Stomach smooth muscle (tissue), 2 donors: ENCODE measurements at regions not wholly inside any gene's neighbourhood (a gene's known extent, or its start where the extent isn't known, plus 50 kb on each side); places are given as distances from the start of the nearest gene placed in this dataset.

Experiments
- H3K27ac ChIP-seq: one replicate; pipeline ENCODE4 v1.7.0; 2013; ENCODE audit warnings: mild to moderate bottlenecking, low read length, inconsistent platforms
- H3K27me3 ChIP-seq, 2 donors: one replicate each; pipeline ENCODE4 v1.7.0; 2013; ENCODE audit warnings: low read length in 2 of 2; ENCODE audit not compliant: insufficient read depth in 2 of 2, control insufficient read depth in 1 of 2
- H3K36me3 ChIP-seq, 2 donors: one replicate each; pipeline ENCODE4 v1.7.0; 2013; ENCODE audit warnings: low read length in 2 of 2; ENCODE audit not compliant: control insufficient read depth in 2 of 2, insufficient read depth in 2 of 2
- H3K4me1 ChIP-seq: one replicate; pipeline ENCODE4 v1.7.0; 2013; ENCODE audit warnings: low read length; ENCODE audit not compliant: control insufficient read depth, insufficient read depth
- H3K4me3 ChIP-seq, 2 donors: one replicate each; pipeline ENCODE4 v1.7.0; 2013; ENCODE audit warnings: low read length in 2 of 2
- H3K9ac ChIP-seq, 2 donors: one replicate each; pipeline ENCODE4 v1.7.0; 2013; ENCODE audit warnings: low read length in 2 of 2, mild to moderate bottlenecking in 1 of 2
- H3K9me3 ChIP-seq, 2 donors: one replicate each; pipeline ENCODE4 v1.7.0; 2013; ENCODE audit warnings: low read length in 2 of 2; ENCODE audit not compliant: control insufficient read depth in 2 of 2
- donor health status: healthy.
- donor health status: Pancreatic carcinoma.

GRCh38 chr4:26226629-26227376 lies 94.0 kb upstream of the RBPJ start:
- H3K9ac ChIP-seq: no peak overlapping the region
- H3K27me3 ChIP-seq: no peaks in the 10 kb centered on the region
- H3K4me3 ChIP-seq: no peak overlapping the region
- no peaks in the 10 kb centered on the region for H3K4me1 ChIP-seq
- no peaks in the 10 kb centered on the region for H3K36me3 ChIP-seq
- no peak overlapping the region for H3K27ac ChIP-seq
- no peaks in the 10 kb centered on the region for H3K9me3 ChIP-seq

- Histone ChIP-seq H3K9me3 (no peaks in the 10 kb centered on the region), H3K9ac (no peak overlapping the region), H3K4me1 (no peaks in the 10 kb centered on the region), H3K27ac (no peak overlapping the region), H3K27me3 (no peaks in the 10 kb centered on the region), H3K36me3 (no peaks in the 10 kb centered on the region), H3K4me3 (no peak overlapping the region)
Observed at GRCh38 chr4:26227601-26228229, 93.1 kb upstream of the RBPJ start.

- Histone ChIP-seq H3K9ac (no peak overlapping the region), H3K4me1 (no peaks in the 10 kb centered on the region), H3K4me3 (no peak overlapping the region), H3K9me3 (no peaks in the 10 kb centered on the region), H3K36me3 (no peaks in the 10 kb centered on the region), H3K27me3 (no peaks in the 10 kb centered on the region), H3K27ac (no peak overlapping the region)
Observed at GRCh38 chr4:26228883-26229282, 91.9 kb upstream of the RBPJ start.

GRCh38 chr4:26229974-26230373 lies 90.8 kb upstream of the RBPJ start:
- Histone ChIP-seq H3K4me1 (no peaks in the 10 kb centered on the region), H3K9ac (no peak overlapping the region), H3K27me3 (no peaks in the 10 kb centered on the region), H3K36me3 (no peaks in the 10 kb centered on the region), H3K9me3 (no peaks in the 10 kb centered on the region), H3K27ac (no peak overlapping the region), H3K4me3 (no peak overlapping the region)

GRCh38 chr4:26233350-26233749 lies 87.5 kb upstream of the RBPJ start:
- Histone ChIP-seq H3K4me3 (no peak overlapping the region), H3K9ac (no peak overlapping the region), H3K27ac (no peak overlapping the region), H3K9me3 (peaks cover 0 to 2% of the 10 kb centered on the region in 2 donors), H3K4me1 (no peaks in the 10 kb centered on the region), H3K36me3 (no peaks in the 10 kb centered on the region), H3K27me3 (no peaks in the 10 kb centered on the region)

GRCh38 chr4:26235500-26235899 lies 85.3 kb upstream of the RBPJ start:
- peaks cover 0 to 2% of the 10 kb centered on the region in 2 donors for H3K9me3 ChIP-seq
- no peaks in the 10 kb centered on the region for H3K36me3 ChIP-seq
- H3K9ac ChIP-seq: no peak overlapping the region
- H3K27ac ChIP-seq: no peak overlapping the region
- peaks cover 3% of the 10 kb centered on the region for H3K4me1 ChIP-seq
- H3K27me3 ChIP-seq: no peaks in the 10 kb centered on the region
- no peak overlapping the region for H3K4me3 ChIP-seq

- Histone ChIP-seq H3K4me3 (no peak overlapping the region), H3K9ac (no peak overlapping the region), H3K27me3 (no peaks in the 10 kb centered on the region), H3K27ac (no peak overlapping the region), H3K36me3 (no peaks in the 10 kb centered on the region), H3K9me3 (peaks cover 0 to 2% of the 10 kb centered on the region in 2 donors), H3K4me1 (peaks cover 3% of the 10 kb centered on the region)
Observed at GRCh38 chr4:26237916-26238315, 82.9 kb upstream of the RBPJ start.

GRCh38 chr4:26238426-26238777 lies 82.4 kb upstream of the RBPJ start:
- peak overlapping the region in 1 of 2 donors; percentile 14 for H3K4me3 ChIP-seq
- H3K4me1 ChIP-seq: peaks cover 3% of the 10 kb centered on the region
- H3K36me3 ChIP-seq: no peaks in the 10 kb centered on the region
- H3K9me3 ChIP-seq: peaks cover 0 to 2% of the 10 kb centered on the region in 2 donors
- no peaks in the 10 kb centered on the region for H3K27me3 ChIP-seq
- peak overlapping the region in 1 of 2 donors; percentile 4 for H3K9ac ChIP-seq
- H3K27ac ChIP-seq: no peak overlapping the region

GRCh38 chr4:26238778-26239679 lies 81.8 kb upstream of the RBPJ start:
- Histone ChIP-seq H3K36me3 (no peaks in the 10 kb centered on the region), H3K27me3 (no peaks in the 10 kb centered on the region), H3K9ac (peak overlapping the region in 1 of 2 donors; percentile 4), H3K27ac (no peak overlapping the region), H3K9me3 (peaks cover 0 to 2% of the 10 kb centered on the region in 2 donors), H3K4me3 (peak overlapping the region in 1 of 2 donors; percentile 14), H3K4me1 (peaks cover 3% of the 10 kb centered on the region)

GRCh38 chr4:26239801-26240200 lies 81.0 kb upstream of the RBPJ start:
- peaks cover 3% of the 10 kb centered on the region for H3K4me1 ChIP-seq
- H3K9me3 ChIP-seq: peaks cover 0 to 2% of the 10 kb centered on the region in 2 donors
- no peak overlapping the region for H3K27ac ChIP-seq
- no peaks in the 10 kb centered on the region for H3K27me3 ChIP-seq
- no peak overlapping the region for H3K4me3 ChIP-seq
- H3K9ac ChIP-seq: no peak overlapping the region
- H3K36me3 ChIP-seq: no peaks in the 10 kb centered on the region
